ENCODE measurements at regions not wholly inside any gene's neighbourhood (a gene's known extent, or its start where the extent isn't known, plus 50 kb on each side); places are given as distances from the start of the nearest gene placed in this dataset.

GRCh38 chr5:28574606-28575005, 1536.2 kb upstream of the CDH9 start:
- intact Hi-C loops (cut with micrococcal nuclease): no loop called here

GRCh38 chr5:28567048-28567447, 1528.7 kb upstream of the CDH9 start:
- H3K9me3 ChIP-seq (replicated peaks): peaks cover 20% of the 10 kb centered on the region
- no peak overlapping the region for H3K27ac ChIP-seq (replicated peaks)
- no peak overlapping the region for H3K4me3 ChIP-seq
- DNase-seq: no peak
- no peak for TF ChIP-seq CTCF (IDR thresholded peaks at IDR 0.05; ENCODE audit: borderline replicate concordance)
- H3K4me1 ChIP-seq: no peaks in the 10 kb centered on the region
- H3K36me3 ChIP-seq: no peaks in the 10 kb centered on the region
- intact Hi-C loops (cut with micrococcal nuclease): no loop called here
- no peaks in the 10 kb centered on the region for H3K27me3 ChIP-seq (ENCODE audit: low read depth)

More at GRCh38 chr5:28574606-28575005, 1536.2 kb upstream of the CDH9 start:
- no peaks in the 10 kb centered on the region for H3K36me3 ChIP-seq
- H3K9me3 ChIP-seq (replicated peaks): peaks cover 41% of the 10 kb centered on the region
- TF ChIP-seq CTCF (IDR thresholded peaks at IDR 0.05; ENCODE audit: borderline replicate concordance): no peak
- DNase-seq: no peak
- H3K27ac ChIP-seq (replicated peaks): no peak overlapping the region
- H3K4me1 ChIP-seq: no peaks in the 10 kb centered on the region
- no peaks in the 10 kb centered on the region for H3K27me3 ChIP-seq (ENCODE audit: low read depth)
- no peak overlapping the region for H3K4me3 ChIP-seq

GRCh38 chr5:28561522-28561921, 1523.1 kb upstream of the CDH9 start:
- TF ChIP-seq CTCF (IDR thresholded peaks at IDR 0.05; ENCODE audit: borderline replicate concordance): no peak
- no peaks in the 10 kb centered on the region for H3K27me3 ChIP-seq (ENCODE audit: low read depth)
- H3K4me3 ChIP-seq: no peak overlapping the region
- H3K9me3 ChIP-seq (replicated peaks): peaks cover 33% of the 10 kb centered on the region
- no peaks in the 10 kb centered on the region for H3K4me1 ChIP-seq
- intact Hi-C loops (cut with micrococcal nuclease): no loop called here
- no peak for DNase-seq
- H3K36me3 ChIP-seq: no peaks in the 10 kb centered on the region
- H3K27ac ChIP-seq (replicated peaks): no peak overlapping the region

GRCh38 chr5:28558196-28558595, 1519.8 kb upstream of the CDH9 start:
- no peak for TF ChIP-seq CTCF (IDR thresholded peaks at IDR 0.05; ENCODE audit: borderline replicate concordance)
- intact Hi-C loops (cut with micrococcal nuclease): no loop called here

GRCh38 chr5:28557114-28557513, 1518.7 kb upstream of the CDH9 start:
- Histone ChIP-seq H3K27ac (replicated peaks) (no peak overlapping the region), H3K36me3 (no peaks in the 10 kb centered on the region), H3K4me1 (no peaks in the 10 kb centered on the region), H3K4me3 (no peak overlapping the region), H3K27me3 (ENCODE audit: low read depth) (no peaks in the 10 kb centered on the region), H3K9me3 (replicated peaks) (peaks cover 39% of the 10 kb centered on the region)
- no peak for DNase-seq
- intact Hi-C loops (cut with micrococcal nuclease): no loop called here
- TF ChIP-seq CTCF (IDR thresholded peaks at IDR 0.05; ENCODE audit: borderline replicate concordance): no peak

More at GRCh38 chr5:28558196-28558595, 1519.8 kb upstream of the CDH9 start:
- H3K9me3 ChIP-seq (replicated peaks): peaks cover 39% of the 10 kb centered on the region
- H3K4me1 ChIP-seq: no peaks in the 10 kb centered on the region
- H3K27ac ChIP-seq (replicated peaks): no peak overlapping the region
- no peaks in the 10 kb centered on the region for H3K27me3 ChIP-seq (ENCODE audit: low read depth)
- DNase-seq: no peak
- no peak overlapping the region for H3K4me3 ChIP-seq
- H3K36me3 ChIP-seq: no peaks in the 10 kb centered on the region

- intact Hi-C loops (cut with micrococcal nuclease): no loop called here
- peaks cover 37% of the 10 kb centered on the region for H3K9me3 ChIP-seq (replicated peaks)
- no peak overlapping the region for H3K4me3 ChIP-seq
- H3K27me3 ChIP-seq (ENCODE audit: low read depth): no peaks in the 10 kb centered on the region
- no peak overlapping the region for H3K27ac ChIP-seq (replicated peaks)
- no peak for DNase-seq
- TF ChIP-seq CTCF (IDR thresholded peaks at IDR 0.05; ENCODE audit: borderline replicate concordance): no peak
- no peaks in the 10 kb centered on the region for H3K4me1 ChIP-seq
- H3K36me3 ChIP-seq: no peaks in the 10 kb centered on the region
These were observed 1511.2 kb upstream of the CDH9 start for GRCh38 chr5:28549588-28549987.

All from left ventricle myocardium inferior (tissue), 1 donor.